ENCODE measurements at regions not wholly inside any gene's neighbourhood (a gene's known extent, or its start where the extent isn't known, plus 50 kb on each side); places are given as distances from the start of the nearest gene placed in this dataset.

DNA sequence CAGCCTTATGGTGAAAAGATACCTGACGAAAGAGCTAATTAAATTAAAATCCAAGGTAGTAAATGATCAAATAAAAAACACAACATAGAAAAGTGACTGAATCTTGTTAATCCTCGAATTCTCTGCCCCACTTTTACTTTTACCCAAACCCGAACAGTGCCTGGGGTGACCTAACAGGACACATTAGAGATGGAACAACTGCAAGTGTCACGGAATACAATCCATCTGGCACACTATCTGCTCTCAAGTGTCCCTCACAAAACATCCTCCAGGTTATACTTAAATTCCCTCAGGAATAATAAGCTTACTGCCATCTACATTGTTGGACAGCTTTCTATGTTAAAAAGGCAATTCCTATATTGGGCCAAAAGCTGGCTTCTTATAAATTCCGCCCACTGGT, 236.3 kb upstream of the SLC14A2 start:
- TF ChIP-seq, protein P1, sequence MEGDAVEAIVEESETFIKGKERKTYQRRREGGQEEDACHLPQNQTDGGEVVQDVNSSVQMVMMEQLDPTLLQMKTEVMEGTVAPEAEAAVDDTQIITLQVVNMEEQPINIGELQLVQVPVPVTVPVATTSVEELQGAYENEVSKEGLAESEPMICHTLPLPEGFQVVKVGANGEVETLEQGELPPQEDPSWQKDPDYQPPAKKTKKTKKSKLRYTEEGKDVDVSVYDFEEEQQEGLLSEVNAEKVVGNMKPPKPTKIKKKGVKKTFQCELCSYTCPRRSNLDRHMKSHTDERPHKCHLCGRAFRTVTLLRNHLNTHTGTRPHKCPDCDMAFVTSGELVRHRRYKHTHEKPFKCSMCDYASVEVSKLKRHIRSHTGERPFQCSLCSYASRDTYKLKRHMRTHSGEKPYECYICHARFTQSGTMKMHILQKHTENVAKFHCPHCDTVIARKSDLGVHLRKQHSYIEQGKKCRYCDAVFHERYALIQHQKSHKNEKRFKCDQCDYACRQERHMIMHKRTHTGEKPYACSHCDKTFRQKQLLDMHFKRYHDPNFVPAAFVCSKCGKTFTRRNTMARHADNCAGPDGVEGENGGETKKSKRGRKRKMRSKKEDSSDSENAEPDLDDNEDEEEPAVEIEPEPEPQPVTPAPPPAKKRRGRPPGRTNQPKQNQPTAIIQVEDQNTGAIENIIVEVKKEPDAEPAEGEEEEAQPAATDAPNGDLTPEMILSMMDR (IDR thresholded peaks at IDR 0.05 in 2 of 3, conservative IDR thresholded peaks at IDR 0.05 in 1 of 3; ENCODE audit: borderline replicate concordance in 1 of 3, insufficient read depth in 1 of 3, low read depth in 2 of 3, low read length in 2 of 3), result no peak
- TF ChIP-seq POLR2A (IDR thresholded peaks at IDR 0.05; ENCODE audit: borderline replicate concordance, extremely low read depth, insufficient read depth, insufficient read length) (no peak), YY1 (IDR thresholded peaks at IDR 0.05; ENCODE audit: extremely low read depth, insufficient replicate concordance, low read depth, low read length) (no peak), POLR2AphosphoS5 (IDR thresholded peaks at IDR 0.05; ENCODE audit: low read depth, low read length) (no peak), REST (IDR thresholded peaks at IDR 0.05; ENCODE audit: low read depth) (no peak)
